Testis (tissue), 2 donors: ENCODE measurements at regions not wholly inside any gene's neighbourhood (a gene's known extent, or its start where the extent isn't known, plus 50 kb on each side); places are given as distances from the start of the nearest gene placed in this dataset.

Source experiments
- CTCF ChIP-seq, 3 experiments: fragments of 450-650 bp in 2 of 3; fragments of 200-600 bp in 1 of 3; sonication (generic) in 1 of 3; IDR thresholded peaks; one replicate each; pipeline ENCODE4 v1.5.1; 2016 to 2019; ENCODE audit warnings: antibody characterized with exemption in 3 of 3, mild to moderate bottlenecking in 2 of 3, moderate library complexity in 1 of 3
- POLR2A ChIP-seq: fragments of 450-650 bp; IDR thresholded peaks from one replicate; pipeline ENCODE4 v1.6.1; 2017; ENCODE audit warnings: antibody characterized with exemption, mild to moderate bottlenecking, moderate library complexity

- no peak for TF ChIP-seq CTCF (IDR thresholded peaks at IDR 0.05)
- no peak for TF ChIP-seq POLR2A
These were observed 241.8 kb downstream of the CLIC5 start for GRCh38 chr6:45773906-45774305.
